Endothelial cell of umbilical vein (primary cell): ENCODE measurements at regions not wholly inside any gene's neighbourhood (a gene's known extent, or its start where the extent isn't known, plus 50 kb on each side); places are given as distances from the start of the nearest gene placed in this dataset.
"Not testable (repeated sequence)": the region's sequence is repeated elsewhere in the genome, so short reads cannot be mapped to it uniquely, and the experiment has no call there.

Experiments
- EZH2 ChIP-seq: IDR thresholded peaks from 2 replicates; pipeline ENCODE4 v1.6.1; 2012; ENCODE audit warnings: borderline replicate concordance, low read depth, mild to moderate bottlenecking, moderate library complexity, low read length, inconsistent platforms; ENCODE audit not compliant: severe bottlenecking
- FOS ChIP-seq: IDR thresholded peaks from 2 replicates; pipeline ENCODE4 v1.6.1; 2011; ENCODE audit warnings: mild to moderate bottlenecking, low read length, moderate library complexity, borderline replicate concordance; ENCODE audit not compliant: insufficient read depth
- JUN ChIP-seq: IDR thresholded peaks from 2 replicates; pipeline ENCODE4 v1.6.1; 2011; ENCODE audit warnings: borderline replicate concordance, low read depth; ENCODE audit not compliant: insufficient read length, insufficient read depth
- MAX ChIP-seq: IDR thresholded peaks from 2 replicates; pipeline ENCODE4 v1.6.1; 2011; ENCODE audit not compliant: insufficient read depth, insufficient read length
- MYC ChIP-seq: IDR thresholded peaks from one replicate; pipeline ENCODE4 v1.6.1; 2011; ENCODE audit warnings: mild to moderate bottlenecking, low read depth, low read length
- POLR2A ChIP-seq: IDR thresholded peaks from 2 replicates; pipeline ENCODE4 v1.6.1; 2012; ENCODE audit warnings: low read depth, mild to moderate bottlenecking, control low read depth, low read length
- POLR2AphosphoS5 ChIP-seq: IDR thresholded peaks from 2 replicates; pipeline ENCODE4 v1.6.1; 2012; ENCODE audit warnings: low read depth, mild to moderate bottlenecking, control low read depth, low read length, moderate library complexity; ENCODE audit not compliant: insufficient read depth
- TF ChIP-seq, protein P1 (sequence below), 2 donors: IDR thresholded peaks; 1 replicate in 1 of 2; 2 replicates in 1 of 2; pipeline ENCODE4 v1.5.1; 2011; ENCODE audit warnings: low read length in 2 of 2, mild to moderate bottlenecking in 2 of 2, moderate library complexity in 2 of 2, control low read depth in 1 of 2, inconsistent platforms in 1 of 2, low read depth in 1 of 2; ENCODE audit not compliant: insufficient read depth in 1 of 2; ENCODE audit errors: extremely low read depth in 1 of 2

DNA sequence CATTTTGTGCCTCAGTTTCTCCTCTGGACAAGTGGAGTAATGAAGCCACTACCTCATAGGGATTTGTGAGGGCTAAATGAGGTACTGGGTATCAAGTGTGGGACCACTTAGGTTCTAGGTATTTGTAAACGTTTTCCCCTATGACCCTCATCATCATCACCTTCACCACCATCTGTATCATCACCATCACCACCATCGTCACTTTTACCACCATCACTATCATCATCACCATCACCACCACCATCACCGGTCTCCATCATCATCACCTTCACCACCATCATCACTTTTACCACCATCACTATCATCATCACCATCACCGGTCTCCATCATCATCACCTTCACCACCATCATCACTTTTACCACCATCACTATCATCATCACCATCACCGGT, 94.1 kb upstream of the GSE1 start:
- TF ChIP-seq POLR2A, POLR2AphosphoS5, MYC, EZH2, MAX, JUN, FOS: not testable (repeated sequence)
- TF ChIP-seq, protein P1, sequence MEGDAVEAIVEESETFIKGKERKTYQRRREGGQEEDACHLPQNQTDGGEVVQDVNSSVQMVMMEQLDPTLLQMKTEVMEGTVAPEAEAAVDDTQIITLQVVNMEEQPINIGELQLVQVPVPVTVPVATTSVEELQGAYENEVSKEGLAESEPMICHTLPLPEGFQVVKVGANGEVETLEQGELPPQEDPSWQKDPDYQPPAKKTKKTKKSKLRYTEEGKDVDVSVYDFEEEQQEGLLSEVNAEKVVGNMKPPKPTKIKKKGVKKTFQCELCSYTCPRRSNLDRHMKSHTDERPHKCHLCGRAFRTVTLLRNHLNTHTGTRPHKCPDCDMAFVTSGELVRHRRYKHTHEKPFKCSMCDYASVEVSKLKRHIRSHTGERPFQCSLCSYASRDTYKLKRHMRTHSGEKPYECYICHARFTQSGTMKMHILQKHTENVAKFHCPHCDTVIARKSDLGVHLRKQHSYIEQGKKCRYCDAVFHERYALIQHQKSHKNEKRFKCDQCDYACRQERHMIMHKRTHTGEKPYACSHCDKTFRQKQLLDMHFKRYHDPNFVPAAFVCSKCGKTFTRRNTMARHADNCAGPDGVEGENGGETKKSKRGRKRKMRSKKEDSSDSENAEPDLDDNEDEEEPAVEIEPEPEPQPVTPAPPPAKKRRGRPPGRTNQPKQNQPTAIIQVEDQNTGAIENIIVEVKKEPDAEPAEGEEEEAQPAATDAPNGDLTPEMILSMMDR (IDR thresholded peaks at IDR 0.05; ENCODE audit: extremely low read depth in 1 of 2, insufficient read depth in 1 of 2, low read depth in 1 of 2, low read length in 2 of 2), result not testable (repeated sequence)
